IMR-90 (cell line): ENCODE measurements at regions not wholly inside any gene's neighbourhood (a gene's known extent, or its start where the extent isn't known, plus 50 kb on each side); places are given as distances from the start of the nearest gene placed in this dataset.

ENCODE experiments used
- CTCF ChIP-seq: conservative IDR thresholded peaks from 2 replicates; pipeline ENCODE4 v1.5.1; 2012; ENCODE audit warnings: mild to moderate bottlenecking, low read depth, low read length, improper control_type of control experiment
- POLR2A ChIP-seq: IDR thresholded peaks from 2 replicates; pipeline ENCODE4 v1.6.1; 2012; ENCODE audit warnings: mild to moderate bottlenecking, low read depth, low read length
- RFX5 ChIP-seq: IDR thresholded peaks from 2 replicates; pipeline ENCODE4 v1.8.0; 2012; ENCODE audit warnings: low read depth, mild to moderate bottlenecking, low read length, moderate library complexity

- no peak for TF ChIP-seq RFX5
- TF ChIP-seq CTCF = no peak
- TF ChIP-seq POLR2A = no peak
These were observed 181.7 kb upstream of the VRK2 start for GRCh38 chr2:57864926-57865325.
